ENCODE measurements at regions not wholly inside any gene's neighbourhood (a gene's known extent, or its start where the extent isn't known, plus 50 kb on each side); places are given as distances from the start of the nearest gene placed in this dataset.

GRCh38 chr12:28996688-28997087 is 152.4 kb upstream of the FAR2 start:
- Histone ChIP-seq H2BK12ac (ENCODE audit: insufficient read length, low read depth, low read length) (no peak overlapping the region), H3K4ac (ENCODE audit: low read depth, low read length) (no peak overlapping the region), H2AFZ (ENCODE audit: low read length) (no peak overlapping the region), H3K9ac (ENCODE audit: extremely low read depth, insufficient read length, low read length) (no peak overlapping the region), H3K4me2 (ENCODE audit: insufficient read depth, insufficient read length, low read length) (no peak overlapping the region), H2AK5ac (ENCODE audit: insufficient read length, low read length) (no peak overlapping the region), H4K20me1 (ENCODE audit: control insufficient read depth, insufficient read depth, insufficient read length) (no peaks in the 10 kb centered on the region), H2BK120ac (ENCODE audit: low read depth, low read length, poor library complexity, severe bottlenecking) (no peak overlapping the region), H2BK20ac (ENCODE audit: low read depth, low read length, poor library complexity, severe bottlenecking) (no peak overlapping the region), H3K56ac (ENCODE audit: insufficient read length, low read depth, low read length) (no peak overlapping the region), H3K23me2 (ENCODE audit: insufficient read length, low read depth, low read length, poor library complexity, severe bottlenecking) (no peaks in the 10 kb centered on the region), H3K9me3 (ENCODE audit: control insufficient read depth, low read depth, low read length) (no peaks in the 10 kb centered on the region), H2BK15ac (ENCODE audit: low read depth, low read length) (no peak overlapping the region), H3K23ac (ENCODE audit: insufficient read length, low read depth, low read length) (no peak overlapping the region), H4K8ac (replicated peaks; ENCODE audit: insufficient read length, low read depth, low read length) (no peak overlapping the region), H3T11ph (ENCODE audit: low read length) (no peak overlapping the region), H3K79me1 (ENCODE audit: insufficient read depth, low read depth, low read length, poor library complexity, severe bottlenecking) (no peaks in the 10 kb centered on the region), H2BK5ac (ENCODE audit: insufficient read length, low read length) (no peak overlapping the region), H3K27ac (ENCODE audit: insufficient read length, low read depth, low read length) (no peak overlapping the region), H3K14ac (ENCODE audit: insufficient read depth, low read length) (no peak overlapping the region), H3K27me3 (ENCODE audit: insufficient read depth, low read length) (no peaks in the 10 kb centered on the region), H4K91ac (ENCODE audit: insufficient read length, low read depth, low read length) (no peak overlapping the region), H3K4me1 (ENCODE audit: insufficient read depth, low read length) (no peaks in the 10 kb centered on the region), H3K79me2 (ENCODE audit: insufficient read depth, low read length) (no peaks in the 10 kb centered on the region), H3K18ac (ENCODE audit: insufficient read length, low read depth, low read length) (no peak overlapping the region), H4K5ac (ENCODE audit: insufficient read length, low read depth, low read length) (no peak overlapping the region)
- WGBS (ENCODE audit: extremely low coverage, insufficient read length, low lambda C conversion rate) = no CpG with 5 or more reads among the region's 5 CpGs
- Mint-ChIP-seq H3K36me3 (ENCODE audit: insufficient read depth in 1 of 3, low read depth in 3 of 3) (0 out of 7 replicates have a peak, but pooled peaks cover 0 to 4% (median 0%) of the 10 kb centered on the region in 3 experiments), H3K4me1 (peaks cover 0 to 3% of the 10 kb centered on the region in 2 experiments; a peak in 2 of 4 replicates), H3K27me3 (ENCODE audit: low read depth) (no peaks in the 10 kb centered on the region), H3K27ac (no peak overlapping the region), H3K4me3 (no peak overlapping the region), H3K9me3 (no peaks in the 10 kb centered on the region)
- no peak for DNase-seq
- no peak for TF ChIP-seq CTCF (conservative IDR thresholded peaks at IDR 0.05)

All from H9 (cell line).